Erythroblast (primary cell): ENCODE measurements at regions not wholly inside any gene's neighbourhood (a gene's known extent, or its start where the extent isn't known, plus 50 kb on each side); places are given as distances from the start of the nearest gene placed in this dataset.

Experiments used
- GATA1 ChIP-seq: IDR thresholded peaks from 2 replicates; pipeline ENCODE4 v1.6.1; 2011; ENCODE audit warnings: low read depth, mild to moderate bottlenecking, control low read depth, low read length, moderate library complexity
- POLR2A ChIP-seq: IDR thresholded peaks from 2 replicates; pipeline ENCODE4 v1.6.1; 2011; ENCODE audit warnings: mild to moderate bottlenecking, low read length

DNA sequence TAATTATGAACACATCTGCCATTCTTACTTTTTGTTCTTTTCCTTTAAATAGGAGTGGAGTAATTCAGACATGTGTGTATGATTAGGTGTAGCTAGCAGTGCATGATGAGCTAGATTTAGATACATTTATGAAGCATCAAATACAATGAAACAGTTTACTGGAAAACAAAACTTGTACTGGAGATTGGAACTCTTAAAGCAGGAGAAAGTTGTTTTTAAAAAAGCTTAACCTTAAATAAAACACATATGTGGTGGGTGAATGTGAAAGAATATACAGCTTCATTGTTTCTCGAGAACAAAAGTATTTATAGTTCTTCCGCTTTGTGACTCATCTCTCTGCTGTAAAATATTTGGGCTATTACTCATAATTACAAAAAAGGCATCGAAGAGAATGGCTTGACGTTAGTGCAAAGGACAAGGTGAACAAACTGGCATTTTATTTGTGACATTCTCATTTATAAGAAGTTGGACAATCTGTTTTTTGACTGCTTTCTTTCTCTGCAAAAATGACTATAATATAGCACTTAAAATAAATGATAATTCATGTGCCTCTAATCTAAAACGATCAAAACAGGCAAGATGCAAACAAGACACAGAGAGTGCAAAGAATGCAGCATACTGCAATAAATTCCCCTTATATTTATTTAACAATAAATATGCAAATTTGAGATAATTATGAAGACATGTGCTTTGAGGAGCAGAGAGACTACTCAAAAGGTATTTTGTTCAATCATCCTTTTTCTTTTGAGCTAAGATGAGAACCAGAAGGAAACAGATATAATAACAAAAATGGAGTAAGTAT lies 478.8 kb downstream of the CETN3 start:
- TF ChIP-seq POLR2A (no peak), GATA1 (no peak)
